Parathyroid adenoma (tissue), 2 donors: ENCODE measurements at regions not wholly inside any gene's neighbourhood (a gene's known extent, or its start where the extent isn't known, plus 50 kb on each side); places are given as distances from the start of the nearest gene placed in this dataset.

Source experiments
- H2AFZ ChIP-seq: fragments of 300-600 bp; sonication (generic); one replicate; pipeline ENCODE4 v1.7.0; 2017; ENCODE audit warnings: antibody characterized with exemption, mild to moderate bottlenecking
- H3K27ac ChIP-seq: fragments of 300-600 bp; sonication (generic); one replicate; pipeline ENCODE4 v1.7.0; 2017
- H3K27me3 ChIP-seq: fragments of 300-600 bp; sonication (generic); one replicate; pipeline ENCODE4 v1.7.0; 2017; ENCODE audit warnings: low read length; ENCODE audit not compliant: control insufficient read depth, insufficient read depth
- H3K36me3 ChIP-seq: fragments of 300-600 bp; sonication (generic); one replicate; pipeline ENCODE4 v1.7.0; 2017; ENCODE audit warnings: low read length; ENCODE audit not compliant: control insufficient read depth, insufficient read depth
- H3K4me1 ChIP-seq: fragments of 300-600 bp; sonication (generic); one replicate; pipeline ENCODE4 v1.7.0; 2017; ENCODE audit warnings: control low read depth
- H3K4me2 ChIP-seq: fragments of 300-600 bp; sonication (generic); one replicate; pipeline ENCODE4 v1.7.0; 2017; ENCODE audit warnings: low read length
- H3K4me3 ChIP-seq: fragments of 300-600 bp; sonication (generic); one replicate; pipeline ENCODE4 v1.7.0; 2017; ENCODE audit warnings: low read depth, low read length
- H3K79me2 ChIP-seq: fragments of 300-600 bp; sonication (generic); one replicate; pipeline ENCODE4 v1.7.0; 2017; ENCODE audit warnings: control low read depth
- H3K9ac ChIP-seq: fragments of 300-600 bp; sonication (generic); one replicate; pipeline ENCODE4 v1.7.0; 2017; ENCODE audit warnings: mild to moderate bottlenecking
- H3K9me3 ChIP-seq: fragments of 300-600 bp; sonication (generic); one replicate; pipeline ENCODE4 v1.7.0; 2017; ENCODE audit warnings: low read length; ENCODE audit not compliant: control insufficient read depth
- TF ChIP-seq, protein P1 (sequence below): fragments of 300-600 bp; sonication (generic); IDR thresholded peaks from one replicate; pipeline ENCODE4 v1.7.0; 2017; ENCODE audit warnings: antibody characterized with exemption, mild to moderate bottlenecking
- donor health status: primary hyperparathyroidism.

DNA sequence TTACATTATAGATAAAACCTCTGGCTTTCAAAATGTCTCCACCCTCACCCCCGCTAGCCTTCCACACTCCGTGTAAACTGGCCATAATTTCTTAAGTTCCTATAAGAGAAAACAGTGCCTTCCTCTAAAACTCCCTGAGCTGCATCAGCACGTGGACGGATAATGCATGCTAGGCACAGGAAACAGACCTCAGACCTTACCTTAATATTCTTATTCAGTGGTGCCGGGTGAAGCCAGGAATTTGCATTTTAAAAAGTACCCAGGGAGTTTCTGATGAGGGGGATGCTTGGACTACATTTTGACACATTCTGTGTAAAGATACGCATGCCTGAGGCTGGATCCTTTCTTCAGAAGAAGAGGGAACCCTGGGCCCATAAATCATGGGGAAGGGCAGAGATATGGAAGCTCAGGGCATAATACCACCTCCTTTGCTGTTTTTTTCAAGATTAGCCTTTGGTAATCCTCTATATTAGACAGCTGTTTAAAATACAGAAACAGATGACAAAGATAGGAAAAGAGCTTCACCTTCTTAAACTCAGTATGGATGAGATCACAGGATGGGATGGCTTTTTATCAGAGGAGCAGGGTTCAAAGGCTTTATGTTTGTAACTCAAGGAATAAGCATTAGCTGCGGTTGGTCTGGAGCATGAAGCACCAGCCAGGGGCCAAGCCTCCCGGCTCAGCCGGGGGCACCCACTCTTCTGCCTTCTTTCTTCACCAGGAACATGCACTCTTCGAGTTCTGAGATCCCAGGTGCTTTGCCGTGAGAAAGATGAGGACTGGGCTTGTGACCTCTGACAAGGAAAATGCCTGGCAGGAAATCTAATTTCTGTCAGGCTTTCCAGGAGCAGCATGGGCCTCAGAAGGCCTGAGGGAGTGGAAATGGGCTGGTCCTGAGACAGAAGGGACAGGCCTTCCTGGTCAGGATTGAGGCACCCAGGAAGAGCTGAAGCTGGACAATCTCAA lies 218.1 kb upstream of the SOX4 start:
- H3K36me3 ChIP-seq, result no peaks in the 10 kb centered on the region
- H3K4me1 ChIP-seq, result no peaks in the 10 kb centered on the region
- H3K27me3 ChIP-seq, result no peaks in the 10 kb centered on the region
- H3K4me3 ChIP-seq, result no peak overlapping the region
- TF ChIP-seq, protein P1, sequence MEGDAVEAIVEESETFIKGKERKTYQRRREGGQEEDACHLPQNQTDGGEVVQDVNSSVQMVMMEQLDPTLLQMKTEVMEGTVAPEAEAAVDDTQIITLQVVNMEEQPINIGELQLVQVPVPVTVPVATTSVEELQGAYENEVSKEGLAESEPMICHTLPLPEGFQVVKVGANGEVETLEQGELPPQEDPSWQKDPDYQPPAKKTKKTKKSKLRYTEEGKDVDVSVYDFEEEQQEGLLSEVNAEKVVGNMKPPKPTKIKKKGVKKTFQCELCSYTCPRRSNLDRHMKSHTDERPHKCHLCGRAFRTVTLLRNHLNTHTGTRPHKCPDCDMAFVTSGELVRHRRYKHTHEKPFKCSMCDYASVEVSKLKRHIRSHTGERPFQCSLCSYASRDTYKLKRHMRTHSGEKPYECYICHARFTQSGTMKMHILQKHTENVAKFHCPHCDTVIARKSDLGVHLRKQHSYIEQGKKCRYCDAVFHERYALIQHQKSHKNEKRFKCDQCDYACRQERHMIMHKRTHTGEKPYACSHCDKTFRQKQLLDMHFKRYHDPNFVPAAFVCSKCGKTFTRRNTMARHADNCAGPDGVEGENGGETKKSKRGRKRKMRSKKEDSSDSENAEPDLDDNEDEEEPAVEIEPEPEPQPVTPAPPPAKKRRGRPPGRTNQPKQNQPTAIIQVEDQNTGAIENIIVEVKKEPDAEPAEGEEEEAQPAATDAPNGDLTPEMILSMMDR, result no peak
- H3K79me2 ChIP-seq, result no peaks in the 10 kb centered on the region
- no peak overlapping the region for H3K27ac ChIP-seq
- H2AFZ ChIP-seq, result no peak overlapping the region
- no peak overlapping the region for H3K9ac ChIP-seq
- H3K4me2 ChIP-seq, result no peak overlapping the region
- H3K9me3 ChIP-seq, result no peaks in the 10 kb centered on the region

DNA sequence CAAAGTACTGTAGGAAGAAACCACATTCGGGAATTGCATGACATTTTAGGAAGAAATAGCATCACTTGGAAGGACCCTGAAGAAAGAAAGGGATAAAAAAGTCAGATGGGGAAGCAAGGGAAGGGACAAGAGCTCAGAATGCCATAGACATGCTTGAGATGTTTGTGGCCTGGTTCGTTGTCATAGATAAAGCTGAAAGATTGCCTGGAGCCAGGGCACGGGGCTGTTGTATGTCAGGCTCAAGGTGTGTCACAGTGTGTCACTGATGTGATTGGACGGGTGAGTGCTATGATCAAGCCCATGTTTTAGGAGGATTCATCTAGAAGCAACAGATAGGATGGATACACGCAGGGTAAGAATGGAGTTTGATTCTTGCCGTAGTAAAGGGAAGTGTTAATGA lies 216.2 kb upstream of the SOX4 start:
- no peak overlapping the region for H3K9ac ChIP-seq
- TF ChIP-seq, protein P1, result no peak
- H3K4me3 ChIP-seq, result no peak overlapping the region
- H3K4me2 ChIP-seq, result no peak overlapping the region
- no peaks in the 10 kb centered on the region for H3K27me3 ChIP-seq
- no peaks in the 10 kb centered on the region for H3K36me3 ChIP-seq
- H3K27ac ChIP-seq, result no peak overlapping the region
- H3K4me1 ChIP-seq, result no peaks in the 10 kb centered on the region
- no peaks in the 10 kb centered on the region for H3K9me3 ChIP-seq
- H3K79me2 ChIP-seq, result no peaks in the 10 kb centered on the region
- no peak overlapping the region for H2AFZ ChIP-seq

DNA sequence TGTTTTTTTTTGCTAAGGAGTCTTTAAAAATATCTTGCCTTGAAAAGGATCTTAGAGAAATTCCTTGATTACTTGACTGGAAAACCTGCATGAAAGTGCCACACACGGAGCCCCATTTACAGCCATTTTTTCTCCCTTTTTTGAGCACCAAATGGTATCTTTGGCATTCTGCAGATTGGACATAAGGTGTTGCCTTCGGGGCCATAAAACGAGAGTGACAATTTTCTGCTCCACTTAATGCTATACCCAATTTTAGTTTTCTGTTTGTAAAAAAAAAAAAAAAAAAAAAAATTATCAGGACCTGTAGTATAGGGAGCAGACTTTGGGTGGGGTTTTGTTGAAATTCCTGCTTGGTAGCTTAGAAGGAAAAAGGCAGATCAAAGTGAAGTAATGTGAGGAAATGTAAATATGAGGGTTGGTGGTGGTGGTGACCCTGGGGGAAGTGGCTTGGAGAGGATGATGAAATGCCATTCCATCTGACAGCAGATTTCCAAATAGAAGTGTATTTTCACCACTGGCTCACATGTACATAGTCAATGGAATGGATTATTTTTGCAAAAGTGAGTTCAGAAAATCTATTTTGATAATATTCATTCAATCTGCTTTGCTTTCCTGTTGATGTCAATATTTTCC lies 212.1 kb upstream of the SOX4 start:
- Histone ChIP-seq H3K9me3 (no peaks in the 10 kb centered on the region), H3K27ac (no peak overlapping the region), H2AFZ (no peak overlapping the region), H3K27me3 (no peaks in the 10 kb centered on the region), H3K79me2 (no peaks in the 10 kb centered on the region), H3K9ac (no peak overlapping the region), H3K4me1 (no peaks in the 10 kb centered on the region), H3K4me2 (no peak overlapping the region), H3K36me3 (no peaks in the 10 kb centered on the region), H3K4me3 (no peak overlapping the region)
- TF ChIP-seq, protein P1, result no peak

DNA sequence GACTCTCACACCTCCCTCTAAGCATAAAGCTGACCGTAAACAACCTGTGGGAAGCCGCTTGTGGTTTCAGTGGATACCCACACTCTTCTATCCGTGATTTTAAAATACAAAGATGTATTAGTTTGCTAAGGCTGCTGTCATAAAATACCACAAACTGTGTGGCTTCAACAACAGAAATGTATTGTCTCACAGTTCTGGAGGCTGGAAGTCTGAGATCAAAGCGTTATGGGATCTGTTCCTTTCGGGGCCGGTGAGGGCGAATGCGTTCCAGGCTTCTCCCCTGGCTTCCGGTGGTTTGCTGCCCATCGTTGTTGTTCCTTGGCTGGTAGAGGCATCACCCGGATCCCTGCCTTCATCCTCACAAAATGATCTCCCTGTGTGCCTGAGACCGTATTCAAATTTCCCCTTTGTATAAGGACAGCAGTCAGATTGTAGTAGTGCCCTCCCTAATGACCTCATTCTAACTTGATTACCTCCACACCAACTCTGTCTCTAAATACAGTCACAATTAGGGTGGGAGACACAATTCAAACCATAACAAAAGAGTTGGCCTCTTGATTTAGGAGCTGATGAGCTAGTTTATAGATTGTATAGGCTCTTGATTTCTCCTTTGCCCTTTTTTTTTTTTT lies 210.6 kb upstream of the SOX4 start:
- TF ChIP-seq, protein P1, result no peak

More for the DNA sequence above, 210.6 kb upstream of the SOX4 start:
- no peaks in the 10 kb centered on the region for H3K36me3 ChIP-seq
- H3K4me3 ChIP-seq, result no peak overlapping the region
- H3K9me3 ChIP-seq, result no peaks in the 10 kb centered on the region
- H3K27me3 ChIP-seq, result no peaks in the 10 kb centered on the region
- H3K9ac ChIP-seq, result no peak overlapping the region
- H2AFZ ChIP-seq, result no peak overlapping the region
- H3K79me2 ChIP-seq, result no peaks in the 10 kb centered on the region
- no peak overlapping the region for H3K4me2 ChIP-seq
- H3K4me1 ChIP-seq, result no peaks in the 10 kb centered on the region
- no peak overlapping the region for H3K27ac ChIP-seq
